ENCODE measurements at regions not wholly inside any gene's neighbourhood (a gene's known extent, or its start where the extent isn't known, plus 50 kb on each side); places are given as distances from the start of the nearest gene placed in this dataset.

GRCh38 chr13:102495663-102496062 lies 93.8 kb upstream of the FGF14 start:
- ChIA-PET POLR2A (no interaction called here), CTCF (no interaction called here)
- TF ChIP-seq ZNF48 (tag by site-specific recombination; IDR thresholded peaks at IDR 0.05) (no peak), KLF10 (tag by site-specific recombination; IDR thresholded peaks at IDR 0.05) (no peak), REPIN1 (tag by site-specific recombination; IDR thresholded peaks at IDR 0.05; ENCODE audit: low read depth) (no peak), ZNF292 (tag by site-specific recombination; IDR thresholded peaks at IDR 0.05; ENCODE audit: borderline replicate concordance, low read depth) (no peak), SCRT1 (tag by site-specific recombination; IDR thresholded peaks at IDR 0.05; ENCODE audit: borderline replicate concordance) (no peak), ZBTB11 (tag by site-specific recombination; conservative IDR thresholded peaks at IDR 0.05; ENCODE audit: low read depth) (no peak), ZBTB8A (tag by site-specific recombination; IDR thresholded peaks at IDR 0.05) (no peak), ZNF19 (tag by site-specific recombination; IDR thresholded peaks at IDR 0.05; ENCODE audit: low read depth) (no peak), AEBP2 (tag by site-specific recombination; IDR thresholded peaks at IDR 0.05; ENCODE audit: borderline replicate concordance) (no peak), BCL11A (tag by site-specific recombination; IDR thresholded peaks at IDR 0.05; ENCODE audit: low read depth) (no peak), OVOL3 (tag by site-specific recombination; IDR thresholded peaks at IDR 0.05) (no peak), ZBTB7A (tag by site-specific recombination; IDR thresholded peaks at IDR 0.05; ENCODE audit: low read depth) (no peak), ZNF132 (tag by site-specific recombination; IDR thresholded peaks at IDR 0.05; ENCODE audit: borderline replicate concordance) (no peak), BCL11B (tag by site-specific recombination; IDR thresholded peaks at IDR 0.05; ENCODE audit: low read depth) (no peak), ZNF664 (tag by site-specific recombination; IDR thresholded peaks at IDR 0.05) (no peak), SCRT2 (tag by site-specific recombination; IDR thresholded peaks at IDR 0.05) (no peak), ZNF114 (tag by site-specific recombination; IDR thresholded peaks at IDR 0.05) (no peak), ZNF704 (tag by site-specific recombination; IDR thresholded peaks at IDR 0.05) (no peak), ZNF239 (tag by site-specific recombination; IDR thresholded peaks at IDR 0.05) (no peak), ZNF529 (tag by site-specific recombination; IDR thresholded peaks at IDR 0.05; ENCODE audit: insufficient replicate concordance) (no peak)
- Histone ChIP-seq H3K27ac (ENCODE audit: extremely low read depth, low read depth, low read length) (no peak overlapping the region), H3K9me3 (ENCODE audit: control insufficient read depth, insufficient read depth, low read depth, low read length) (no peaks in the 10 kb centered on the region), H3K4me3 (ENCODE audit: low read depth, low read length) (no peak overlapping the region), H3K36me3 (ENCODE audit: control insufficient read depth in 2 of 2, insufficient read depth in 1 of 2, low read length in 2 of 2) (no peaks in the 10 kb centered on the region), H3K4me1 (ENCODE audit: control insufficient read depth, insufficient read depth, low read length) (no peaks in the 10 kb centered on the region)

- TF ChIP-seq ZBTB17 (tag by site-specific recombination; IDR thresholded peaks at IDR 0.05) (no peak), YY2 (tag by site-specific recombination; IDR thresholded peaks at IDR 0.05) (no peak), ZNF324 (tag by site-specific recombination; IDR thresholded peaks at IDR 0.05) (no peak), ZNF530 (tag by site-specific recombination; IDR thresholded peaks at IDR 0.05; ENCODE audit: low read depth) (no peak), ZNF202 (tag by site-specific recombination; IDR thresholded peaks at IDR 0.05; ENCODE audit: borderline replicate concordance) (no peak), ZNF473 (tag by site-specific recombination; IDR thresholded peaks at IDR 0.05) (no peak), ZBTB48 (tag by site-specific recombination; IDR thresholded peaks at IDR 0.05) (no peak), ZNF670 (tag by site-specific recombination; IDR thresholded peaks at IDR 0.05; ENCODE audit: low read depth) (no peak), ZNF626 (tag by site-specific recombination; IDR thresholded peaks at IDR 0.05) (no peak)
- ChIA-PET POLR2A (no interaction called here), CTCF (no interaction called here)
- Histone ChIP-seq H3K4me1 (ENCODE audit: control insufficient read depth, insufficient read depth, low read length) (no peaks in the 10 kb centered on the region), H3K4me3 (ENCODE audit: low read depth, low read length) (no peak overlapping the region), H3K27ac (ENCODE audit: extremely low read depth, low read depth, low read length) (no peak overlapping the region), H3K36me3 (ENCODE audit: control insufficient read depth in 2 of 2, insufficient read depth in 1 of 2, low read length in 2 of 2) (no peaks in the 10 kb centered on the region), H3K9me3 (ENCODE audit: control insufficient read depth, insufficient read depth, low read depth, low read length) (no peaks in the 10 kb centered on the region)
Measured at GRCh38 chr13:102487330-102487729, 85.5 kb upstream of the FGF14 start.

All from HEK293 (cell line).